Activated naive CD4-positive, alpha-beta T cell treated with anti-CD3 and anti-CD28 coated beads, Interleukin-2, amount 10 ng/mL, durations not matched to agents 7 days and 5 days (primary cell): ENCODE measurements at regions not wholly inside any gene's neighbourhood (a gene's known extent, or its start where the extent isn't known, plus 50 kb on each side); places are given as distances from the start of the nearest gene placed in this dataset.
"Not testable (repeated sequence)": the region's sequence is repeated elsewhere in the genome, so short reads cannot be mapped to it uniquely, and the experiment has no call there.

Experiments
- CTCF ChIA-PET: fragments of 350-600 bp; sonication (Branson Sonifier 250); formaldehyde crosslinking; loops from one replicate; lab custom pipeline; 2021; ENCODE audit warnings: antibody characterized with exemption; lab: Charles Lee
- DNase-seq: peaks from one replicate; pipeline ENCODE4 v3.0.0-alpha.2; 2020
- H3K27ac Mint-ChIP-seq: one replicate; pipeline ENCODE4 v1.8.0; 2021; ENCODE audit warnings: mild to moderate bottlenecking, moderate library complexity, mixed read lengths
- H3K27me3 Mint-ChIP-seq: one replicate; pipeline ENCODE4 v1.8.0; 2021; ENCODE audit warnings: mild to moderate bottlenecking, mixed read lengths
- H3K36me3 Mint-ChIP-seq: one replicate; pipeline ENCODE4 v1.8.0; 2021; ENCODE audit warnings: mixed read lengths
- H3K4me1 Mint-ChIP-seq: one replicate; pipeline ENCODE4 v1.8.0; 2021; ENCODE audit warnings: mixed read lengths
- H3K4me3 Mint-ChIP-seq: one replicate; pipeline ENCODE4 v1.8.0; 2021; ENCODE audit warnings: mild to moderate bottlenecking, moderate library complexity, mixed read lengths
- H3K9me3 Mint-ChIP-seq: one replicate; pipeline ENCODE4 v1.8.0; 2021; ENCODE audit warnings: mixed read lengths

DNA sequence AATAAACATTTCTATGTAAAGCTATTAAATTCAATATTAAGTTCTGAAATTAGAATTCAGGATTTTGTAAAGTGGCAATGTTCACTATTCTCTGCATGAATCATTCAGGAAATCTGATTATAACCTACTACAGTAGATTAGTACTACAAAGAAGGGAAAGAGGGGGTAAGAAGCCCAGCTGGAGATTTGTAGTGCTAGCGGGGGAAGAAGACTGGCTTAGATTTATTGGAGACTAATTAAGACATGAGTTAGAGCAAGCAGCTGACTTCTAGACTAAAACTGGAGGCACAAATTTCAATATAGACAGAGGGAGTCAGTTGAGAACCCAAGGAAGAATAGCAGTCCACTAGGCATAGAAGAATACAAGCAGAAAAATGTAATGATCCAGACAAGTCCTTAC is 55.8 kb upstream of the SETMAR start:
- no peak for DNase-seq
- CTCF ChIA-PET = no interaction called here
- H3K4me3 Mint-ChIP-seq = no peak overlapping the region
- no peak overlapping the region for H3K27ac Mint-ChIP-seq
- peaks cover 14% of the 10 kb centered on the region for H3K4me1 Mint-ChIP-seq
- no peaks in the 10 kb centered on the region for H3K36me3 Mint-ChIP-seq
- no peaks in the 10 kb centered on the region for H3K27me3 Mint-ChIP-seq
- no peaks in the 10 kb centered on the region for H3K9me3 Mint-ChIP-seq

DNA sequence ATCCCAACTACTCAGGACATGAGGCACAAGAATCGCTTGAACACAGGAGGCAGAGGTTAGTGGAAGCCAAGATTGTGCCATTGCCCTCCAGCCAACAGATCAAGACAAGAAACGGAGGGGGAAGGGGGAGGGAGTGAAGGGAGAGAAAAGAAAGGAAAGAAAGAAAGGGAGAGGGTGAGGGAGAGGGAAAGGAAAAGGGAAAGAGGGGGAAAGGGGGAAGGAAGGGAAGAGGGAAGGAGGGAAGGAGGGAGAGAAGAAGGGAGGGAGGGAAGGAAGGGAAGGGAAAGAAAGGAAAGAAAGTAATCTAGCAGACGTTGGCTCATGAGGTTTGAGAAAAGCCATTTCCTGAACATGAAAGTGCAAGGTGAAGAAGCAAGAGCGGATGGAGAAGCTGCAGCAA is 53.1 kb upstream of the SETMAR start:
- no peaks in the 10 kb centered on the region for H3K27me3 Mint-ChIP-seq

DNA sequence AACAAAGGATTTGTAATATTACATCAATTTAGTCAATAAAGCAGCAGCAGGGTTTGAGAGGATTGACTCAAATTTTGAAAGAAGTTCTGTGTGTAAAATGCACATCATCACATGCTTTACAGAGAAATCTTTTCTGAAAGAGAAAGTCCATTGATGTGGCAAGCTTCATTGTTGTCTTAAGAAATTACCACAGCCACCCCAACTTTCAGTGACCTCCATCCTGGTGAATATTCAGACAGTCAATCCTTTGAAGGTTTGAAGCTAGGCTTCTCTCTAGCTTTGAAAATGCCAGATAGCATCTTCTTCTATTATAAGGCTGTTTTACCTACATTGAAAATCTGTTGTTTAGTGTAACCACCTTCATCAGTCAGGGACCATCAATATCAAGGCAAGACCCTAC is 51.8 kb upstream of the SETMAR start:
- peaks cover 14% of the 10 kb centered on the region for H3K4me1 Mint-ChIP-seq
- no peak overlapping the region for H3K27ac Mint-ChIP-seq
- no peaks in the 10 kb centered on the region for H3K36me3 Mint-ChIP-seq
- no peak overlapping the region for H3K4me3 Mint-ChIP-seq
- no peaks in the 10 kb centered on the region for H3K27me3 Mint-ChIP-seq
- H3K9me3 Mint-ChIP-seq = no peaks in the 10 kb centered on the region
- CTCF ChIA-PET = interaction anchor here (1.0 to 1.3 kb wide), 2 partner anchors 21 to 23 kb away, joined by 3 read pairs; no protein-coding TSS in a partner anchor
- peak; percentile 29 for DNase-seq

More for the DNA sequence above, 53.1 kb upstream of the SETMAR start:
- CTCF ChIA-PET = no interaction called here
- no peaks in the 10 kb centered on the region for H3K36me3 Mint-ChIP-seq
- DNase-seq = no peak
- peaks cover 14% of the 10 kb centered on the region for H3K4me1 Mint-ChIP-seq
- no peak overlapping the region for H3K27ac Mint-ChIP-seq
- H3K9me3 Mint-ChIP-seq = no peaks in the 10 kb centered on the region
- no peak overlapping the region for H3K4me3 Mint-ChIP-seq

DNA sequence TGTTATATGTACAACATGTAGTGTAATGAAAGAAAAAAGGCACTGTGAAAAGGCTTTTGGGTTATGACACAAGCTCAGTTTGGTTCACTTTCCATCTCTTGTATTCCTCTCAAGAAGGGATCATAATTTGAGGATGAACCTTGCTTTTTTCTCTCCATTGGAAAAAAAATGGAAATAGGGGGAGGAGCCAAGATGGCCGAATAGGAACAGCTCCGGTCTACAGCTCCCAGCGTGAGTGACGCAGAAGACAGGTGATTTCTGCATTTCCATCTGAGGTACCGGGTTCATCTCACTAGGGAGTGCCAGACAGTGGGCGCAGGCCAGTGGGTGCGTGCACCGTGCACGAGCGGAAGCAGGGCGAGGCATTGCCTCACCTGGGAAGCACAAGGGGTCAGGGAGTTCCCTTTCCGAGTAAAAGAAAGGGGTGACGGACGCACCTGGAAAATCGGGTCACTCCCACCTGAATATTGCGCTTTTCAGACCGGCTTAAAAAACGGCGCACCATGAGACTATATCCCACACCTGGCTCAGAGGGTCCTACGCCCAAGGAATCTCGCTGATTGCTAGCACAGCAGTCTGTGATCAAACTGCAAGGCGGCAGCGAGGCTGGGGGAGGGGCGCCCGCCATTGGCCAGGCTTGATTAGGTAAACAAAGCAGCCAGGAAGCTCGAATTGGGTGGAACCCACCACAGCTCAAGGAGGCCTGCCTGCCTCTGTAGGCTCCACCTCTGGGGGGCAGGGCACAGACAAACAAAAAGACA is 49.9 kb upstream of the SETMAR start:
- H3K9me3 Mint-ChIP-seq, H3K27ac Mint-ChIP-seq, H3K36me3 Mint-ChIP-seq, H3K4me3 Mint-ChIP-seq, DNase-seq, H3K27me3 Mint-ChIP-seq: not testable (repeated sequence)
- CTCF ChIA-PET = interaction anchor here (0.8 kb wide), 1 partner anchor 9 kb away, joined by 6 read pairs; no protein-coding TSS in a partner anchor
- peaks cover 14% of the 10 kb centered on the region for H3K4me1 Mint-ChIP-seq
